ENCODE measurements at regions not wholly inside any gene's neighbourhood (a gene's known extent, or its start where the extent isn't known, plus 50 kb on each side); places are given as distances from the start of the nearest gene placed in this dataset.

- 89 to 93% methylated on average over 2 of the region's 2 CpGs for WGBS, 2 experiments
- H3K9me3 ChIP-seq (ENCODE audit: control insufficient read depth, low read length), result no peaks in the 10 kb centered on the region
- H3K36me3 ChIP-seq (ENCODE audit: control insufficient read depth, insufficient read depth, low read length), result no peaks in the 10 kb centered on the region
- H3K4me1 ChIP-seq (ENCODE audit: control insufficient read depth, insufficient read depth, low read length), result no peaks in the 10 kb centered on the region
- no peak overlapping the region for H3K4me3 ChIP-seq (ENCODE audit: insufficient read depth, low read depth, low read length)
- H3K27me3 ChIP-seq (ENCODE audit: control insufficient read depth, insufficient read depth, low read length, poor library complexity, severe bottlenecking), result no peaks in the 10 kb centered on the region
- H3K27ac ChIP-seq (ENCODE audit: insufficient read depth, low read depth, low read length, poor library complexity, severe bottlenecking), result no peak overlapping the region
Measured at GRCh38 chr9:88712484-88712883, 177.5 kb downstream of the NXNL2 start.

GRCh38 chr9:88713010-88713409 is 178.0 kb downstream of the NXNL2 start:
- Histone ChIP-seq H3K36me3 (ENCODE audit: control insufficient read depth, insufficient read depth, low read length) (no peaks in the 10 kb centered on the region), H3K9me3 (ENCODE audit: control insufficient read depth, low read length) (no peaks in the 10 kb centered on the region), H3K4me1 (ENCODE audit: control insufficient read depth, insufficient read depth, low read length) (no peaks in the 10 kb centered on the region), H3K27me3 (ENCODE audit: control insufficient read depth, insufficient read depth, low read length, poor library complexity, severe bottlenecking) (no peaks in the 10 kb centered on the region), H3K4me3 (ENCODE audit: insufficient read depth, low read depth, low read length) (no peak overlapping the region), H3K27ac (ENCODE audit: insufficient read depth, low read depth, low read length, poor library complexity, severe bottlenecking) (no peak overlapping the region)

GRCh38 chr9:88716596-88717290 is 181.8 kb downstream of the NXNL2 start:
- no peaks in the 10 kb centered on the region for H3K36me3 ChIP-seq (ENCODE audit: control insufficient read depth, insufficient read depth, low read length)
- WGBS, 2 experiments, result 90 to 97% methylated on average over 2 of the region's 2 CpGs
- H3K27ac ChIP-seq (ENCODE audit: insufficient read depth, low read depth, low read length, poor library complexity, severe bottlenecking), result no peak overlapping the region
- no peaks in the 10 kb centered on the region for H3K27me3 ChIP-seq (ENCODE audit: control insufficient read depth, insufficient read depth, low read length, poor library complexity, severe bottlenecking)
- no peaks in the 10 kb centered on the region for H3K9me3 ChIP-seq (ENCODE audit: control insufficient read depth, low read length)
- H3K4me3 ChIP-seq (ENCODE audit: insufficient read depth, low read depth, low read length), result no peak overlapping the region
- H3K4me1 ChIP-seq (ENCODE audit: control insufficient read depth, insufficient read depth, low read length), result no peaks in the 10 kb centered on the region

DNA sequence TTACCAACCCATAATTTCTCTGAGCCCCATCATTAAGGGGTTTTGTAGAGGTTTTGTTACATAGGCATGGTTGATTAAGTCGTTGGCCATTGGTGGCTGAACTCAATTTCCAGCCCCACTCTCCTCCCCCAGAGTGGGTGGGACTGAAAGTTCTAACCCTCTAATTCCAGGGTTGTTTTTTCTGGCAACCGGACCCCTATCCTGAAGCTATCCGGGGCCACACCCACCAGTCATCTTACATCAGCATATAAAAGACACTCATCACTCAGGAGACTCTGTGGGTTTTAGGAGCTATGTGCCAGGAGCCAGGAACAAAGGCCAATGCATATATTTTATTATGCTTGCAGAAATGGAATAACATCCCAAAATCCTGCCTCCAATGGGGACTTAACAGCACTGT is 186.0 kb downstream of the NXNL2 start:
- Histone ChIP-seq H3K4me3 (ENCODE audit: insufficient read depth, low read depth, low read length) (no peak overlapping the region), H3K36me3 (ENCODE audit: control insufficient read depth, insufficient read depth, low read length) (no peaks in the 10 kb centered on the region), H3K9me3 (ENCODE audit: control insufficient read depth, low read length) (no peaks in the 10 kb centered on the region), H3K27me3 (ENCODE audit: control insufficient read depth, insufficient read depth, low read length, poor library complexity, severe bottlenecking) (no peaks in the 10 kb centered on the region), H3K4me1 (ENCODE audit: control insufficient read depth, insufficient read depth, low read length) (no peaks in the 10 kb centered on the region), H3K27ac (ENCODE audit: insufficient read depth, low read depth, low read length, poor library complexity, severe bottlenecking) (no peak overlapping the region)
- 96 to 100% methylated on average over 3 of the region's 3 CpGs for WGBS, 2 experiments

DNA sequence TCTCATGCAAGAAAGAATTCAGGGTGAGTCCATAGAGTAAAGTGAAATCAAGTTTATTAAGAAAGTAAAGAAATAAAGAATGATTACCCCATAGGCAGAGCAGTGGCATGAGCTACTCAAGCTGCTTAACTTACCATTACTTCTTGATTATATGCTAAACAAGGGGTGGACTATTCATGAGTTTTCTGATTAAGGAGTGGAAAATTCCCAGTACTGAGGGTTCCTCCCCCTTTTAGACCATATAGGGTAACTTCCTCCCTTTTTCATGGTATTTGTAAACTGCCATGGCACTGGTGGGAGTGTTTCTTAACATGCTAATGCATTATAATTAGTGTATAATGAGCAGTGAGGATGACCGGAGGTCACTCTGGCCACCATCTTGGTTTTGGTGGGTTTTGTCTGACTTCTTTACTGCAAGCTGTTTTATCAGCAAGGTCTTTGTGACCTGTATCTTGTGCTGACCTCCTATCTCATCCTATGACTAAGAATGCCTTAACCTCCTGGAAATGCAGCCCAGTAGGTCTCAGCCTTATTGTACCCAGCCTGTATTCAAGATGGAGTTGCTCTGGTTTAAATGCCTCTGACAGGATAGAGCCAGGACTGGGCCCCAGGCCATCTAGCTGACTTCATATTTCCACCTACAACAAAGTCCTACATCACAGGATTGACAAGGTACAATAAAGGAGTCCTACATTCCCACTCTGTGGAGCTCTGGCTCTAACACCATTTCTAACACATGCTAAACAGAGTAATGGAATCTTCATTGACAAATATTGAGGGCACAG is 186.7 kb downstream of the NXNL2 start:
- Histone ChIP-seq H3K27ac (ENCODE audit: insufficient read depth, low read depth, low read length, poor library complexity, severe bottlenecking) (no peak overlapping the region), H3K36me3 (ENCODE audit: control insufficient read depth, insufficient read depth, low read length) (no peaks in the 10 kb centered on the region), H3K4me3 (ENCODE audit: insufficient read depth, low read depth, low read length) (no peak overlapping the region), H3K27me3 (ENCODE audit: control insufficient read depth, insufficient read depth, low read length, poor library complexity, severe bottlenecking) (no peaks in the 10 kb centered on the region), H3K4me1 (ENCODE audit: control insufficient read depth, insufficient read depth, low read length) (no peaks in the 10 kb centered on the region), H3K9me3 (ENCODE audit: control insufficient read depth, low read length) (no peaks in the 10 kb centered on the region)
- WGBS, 2 experiments, result 94 to 100% methylated on average over 1 of the region's 1 CpG

- Histone ChIP-seq H3K9me3 (ENCODE audit: control insufficient read depth, low read length) (no peaks in the 10 kb centered on the region), H3K27me3 (ENCODE audit: control insufficient read depth, insufficient read depth, low read length, poor library complexity, severe bottlenecking) (no peaks in the 10 kb centered on the region), H3K4me1 (ENCODE audit: control insufficient read depth, insufficient read depth, low read length) (no peaks in the 10 kb centered on the region), H3K4me3 (ENCODE audit: insufficient read depth, low read depth, low read length) (no peak overlapping the region), H3K36me3 (ENCODE audit: control insufficient read depth, insufficient read depth, low read length) (no peaks in the 10 kb centered on the region), H3K27ac (ENCODE audit: insufficient read depth, low read depth, low read length, poor library complexity, severe bottlenecking) (no peak overlapping the region)
- WGBS, 2 experiments, result 91 to 94% methylated on average over 2 of the region's 2 CpGs
Measured at GRCh38 chr9:88722753-88723152, 187.8 kb downstream of the NXNL2 start.

DNA sequence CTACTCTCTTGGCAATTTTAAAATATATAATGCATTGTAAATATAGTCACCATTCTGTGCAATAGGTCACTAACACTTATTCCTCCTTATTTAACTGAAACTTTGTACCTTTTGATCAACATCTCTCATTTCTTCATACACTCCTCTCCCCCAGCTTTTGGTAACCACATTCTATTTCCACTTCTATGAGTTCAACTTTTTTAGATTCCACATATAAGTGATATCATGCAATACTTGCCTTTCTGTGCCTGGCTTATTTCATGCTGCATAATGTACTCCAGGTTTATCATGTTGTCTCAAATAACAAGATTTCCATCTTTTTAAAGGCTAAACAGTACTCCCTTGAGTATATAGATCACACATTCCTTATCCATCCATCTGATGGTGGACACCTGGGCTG is 188.8 kb downstream of the NXNL2 start:
- Histone ChIP-seq H3K4me3 (ENCODE audit: insufficient read depth, low read depth, low read length) (no peak overlapping the region), H3K9me3 (ENCODE audit: control insufficient read depth, low read length) (no peaks in the 10 kb centered on the region), H3K4me1 (ENCODE audit: control insufficient read depth, insufficient read depth, low read length) (no peaks in the 10 kb centered on the region), H3K27me3 (ENCODE audit: control insufficient read depth, insufficient read depth, low read length, poor library complexity, severe bottlenecking) (no peaks in the 10 kb centered on the region), H3K27ac (ENCODE audit: insufficient read depth, low read depth, low read length, poor library complexity, severe bottlenecking) (no peak overlapping the region), H3K36me3 (ENCODE audit: control insufficient read depth, insufficient read depth, low read length) (no peaks in the 10 kb centered on the region)

GRCh38 chr9:88724331-88724730 is 189.4 kb downstream of the NXNL2 start:
- H3K27ac ChIP-seq (ENCODE audit: insufficient read depth, low read depth, low read length, poor library complexity, severe bottlenecking), result no peak overlapping the region
- WGBS, 2 experiments, result 90 to 91% methylated on average over 5 of the region's 5 CpGs
- H3K4me3 ChIP-seq (ENCODE audit: insufficient read depth, low read depth, low read length), result no peak overlapping the region
- no peaks in the 10 kb centered on the region for H3K36me3 ChIP-seq (ENCODE audit: control insufficient read depth, insufficient read depth, low read length)
- H3K4me1 ChIP-seq (ENCODE audit: control insufficient read depth, insufficient read depth, low read length), result no peaks in the 10 kb centered on the region
- H3K9me3 ChIP-seq (ENCODE audit: control insufficient read depth, low read length), result no peaks in the 10 kb centered on the region
- H3K27me3 ChIP-seq (ENCODE audit: control insufficient read depth, insufficient read depth, low read length, poor library complexity, severe bottlenecking), result no peaks in the 10 kb centered on the region

DNA sequence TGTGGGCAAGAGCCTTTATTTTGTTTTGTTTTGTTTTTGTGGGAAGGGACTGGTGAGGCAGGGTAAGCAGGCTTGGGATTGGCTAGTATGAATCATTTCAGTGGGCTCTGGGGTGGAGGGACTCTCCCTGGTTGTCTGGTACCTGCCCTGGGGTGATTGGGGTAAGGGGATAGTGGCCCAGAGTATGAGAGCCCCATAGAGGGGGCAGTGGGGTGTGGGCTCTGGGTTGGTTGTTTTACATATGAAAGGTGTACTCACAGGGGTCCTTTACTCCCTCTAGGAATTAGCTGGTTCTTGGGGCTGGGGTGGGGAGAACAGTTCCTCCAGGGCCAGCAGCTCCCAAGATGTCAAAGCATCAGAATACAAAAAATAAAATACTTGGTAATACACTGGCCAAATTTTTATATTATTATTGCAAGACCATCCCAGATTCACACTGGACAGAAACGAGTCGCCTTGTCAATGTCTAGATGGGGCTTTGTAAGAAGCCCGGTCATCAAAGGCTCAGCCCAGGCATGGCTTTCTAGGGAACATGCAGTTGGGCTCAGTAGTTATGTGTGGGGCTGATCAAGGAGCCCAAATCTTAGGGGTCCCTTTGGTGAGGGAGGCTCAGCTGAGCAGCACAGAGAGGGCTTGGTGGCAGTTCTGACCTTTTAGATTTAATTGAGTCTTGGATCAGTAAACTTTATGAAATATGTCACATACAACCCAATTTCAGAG is 190.5 kb downstream of the NXNL2 start:
- H3K27ac ChIP-seq (ENCODE audit: insufficient read depth, low read depth, low read length, poor library complexity, severe bottlenecking), result no peak overlapping the region
- H3K4me1 ChIP-seq (ENCODE audit: control insufficient read depth, insufficient read depth, low read length), result no peaks in the 10 kb centered on the region
- no peaks in the 10 kb centered on the region for H3K36me3 ChIP-seq (ENCODE audit: control insufficient read depth, insufficient read depth, low read length)
- no peaks in the 10 kb centered on the region for H3K9me3 ChIP-seq (ENCODE audit: control insufficient read depth, low read length)
- no peaks in the 10 kb centered on the region for H3K27me3 ChIP-seq (ENCODE audit: control insufficient read depth, insufficient read depth, low read length, poor library complexity, severe bottlenecking)
- no peak overlapping the region for H3K4me3 ChIP-seq (ENCODE audit: insufficient read depth, low read depth, low read length)
- WGBS, 2 experiments, result 75 to 76% methylated on average over 3 of the region's 3 CpGs

DNA sequence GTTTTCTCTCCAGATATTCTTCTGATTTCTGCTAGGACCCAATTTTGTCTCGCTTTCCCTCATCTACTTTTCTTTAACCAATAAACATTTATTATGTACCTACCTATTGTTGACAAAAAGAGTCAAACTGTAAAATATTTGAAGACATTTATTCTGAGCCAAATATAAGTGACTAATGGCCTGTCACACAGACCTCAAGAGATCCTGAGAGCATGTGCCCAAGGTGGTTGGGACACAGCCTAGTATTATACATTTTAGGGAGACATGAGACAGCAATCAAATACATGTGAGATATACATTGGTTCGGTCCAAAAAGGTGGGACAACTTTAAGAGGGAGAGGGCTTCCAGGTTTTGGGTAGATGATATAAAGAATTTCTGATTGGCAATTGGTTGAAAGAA is 191.8 kb downstream of the NXNL2 start:
- no peaks in the 10 kb centered on the region for H3K36me3 ChIP-seq (ENCODE audit: control insufficient read depth, insufficient read depth, low read length)
- H3K9me3 ChIP-seq (ENCODE audit: control insufficient read depth, low read length), result no peaks in the 10 kb centered on the region
- no peaks in the 10 kb centered on the region for H3K4me1 ChIP-seq (ENCODE audit: control insufficient read depth, insufficient read depth, low read length)
- no peak overlapping the region for H3K4me3 ChIP-seq (ENCODE audit: insufficient read depth, low read depth, low read length)
- no peak overlapping the region for H3K27ac ChIP-seq (ENCODE audit: insufficient read depth, low read depth, low read length, poor library complexity, severe bottlenecking)
- H3K27me3 ChIP-seq (ENCODE audit: control insufficient read depth, insufficient read depth, low read length, poor library complexity, severe bottlenecking), result no peaks in the 10 kb centered on the region
- WGBS, 2 experiments, result 95 to 98% methylated on average over 2 of the region's 2 CpGs
